PC-9 (cell line): ENCODE measurements at regions not wholly inside any gene's neighbourhood (a gene's known extent, or its start where the extent isn't known, plus 50 kb on each side); places are given as distances from the start of the nearest gene placed in this dataset.
"Not testable (repeated sequence)": the region's sequence is repeated elsewhere in the genome, so short reads cannot be mapped to it uniquely, and the experiment has no call there.

Experiments used
- BruUV-seq: library from RNA; stranded (reverse); fragments of 400-500 nt; replicated peaks from 2 replicates; lab custom pipeline; 2021; lab: Mats Ljungman, UMichigan
- CTCF ChIA-PET: fragments of 300-600 bp; sonication (Branson Sonifier 250); formaldehyde crosslinking; loops from one replicate; lab custom pipeline; 2022; ENCODE audit warnings: antibody characterized with exemption; lab: Charles Lee
- POLR2A ChIA-PET: fragments of 300-600 bp; sonication (Branson Sonifier 250); formaldehyde crosslinking; loops from one replicate; lab custom pipeline; 2022; ENCODE audit warnings: antibody characterized with exemption; ENCODE audit not compliant: unreplicated experiment; lab: Charles Lee
- DNase-seq, 2 experiments: peaks; one replicate each; pipeline versions ENCODE4 v3.0.0 to v3.0.0-alpha.2; 2015 to 2022; ENCODE audit warnings: mixed read lengths in 1 of 2
- H2AFZ ChIP-seq: fragments of 200-600 bp; sonication (generic); 2 replicates; pipeline ENCODE4 v1.8.1; 2017; ENCODE audit warnings: antibody characterized with exemption
- H3F3A ChIP-seq: fragments of 200-600 bp; sonication (generic); 2 replicates; pipeline ENCODE4 v1.8.1; 2017; ENCODE audit warnings: antibody characterized with exemption, mild to moderate bottlenecking, low read depth; ENCODE audit not compliant: insufficient read depth
- H3K27ac ChIP-seq: fragments of 200-600 bp; sonication (generic); 2 replicates; pipeline ENCODE4 v1.6.1; 2016; ENCODE audit warnings: mixed run types
- H3K27me3 ChIP-seq: fragments of 200-600 bp; sonication (generic); 2 replicates; pipeline ENCODE4 v1.6.1; 2016; ENCODE audit warnings: low read depth, mixed run types; ENCODE audit not compliant: insufficient read depth
- H3K36me3 ChIP-seq: fragments of 200-600 bp; sonication (generic); 2 replicates; pipeline ENCODE4 v1.6.1; 2016; ENCODE audit warnings: low read depth, mixed run types
- H3K4me1 ChIP-seq: fragments of 200-600 bp; sonication (generic); replicated peaks from 2 replicates; pipeline ENCODE4 v1.6.1; 2016; ENCODE audit warnings: mixed run types; ENCODE audit not compliant: insufficient read depth
- H3K4me2 ChIP-seq: fragments of 200-600 bp; sonication (generic); 2 replicates; pipeline ENCODE4 v1.6.1; 2017; ENCODE audit warnings: mixed run types
- H3K4me3 ChIP-seq: fragments of 200-600 bp; sonication (generic); 2 replicates; pipeline ENCODE4 v1.6.1; 2016; ENCODE audit warnings: mixed run types
- H3K79me2 ChIP-seq: fragments of 200-600 bp; sonication (generic); 2 replicates; pipeline ENCODE4 v1.6.1; 2017; ENCODE audit warnings: low read depth, mixed run types
- H3K9me2 ChIP-seq: fragments of 200-600 bp; sonication (generic); 2 replicates; pipeline ENCODE4 v1.8.1; 2017; ENCODE audit warnings: mild to moderate bottlenecking; ENCODE audit not compliant: insufficient read depth
- H3K9me3 ChIP-seq: fragments of 200-600 bp; sonication (generic); 2 replicates; pipeline ENCODE4 v1.8.1; 2016; ENCODE audit warnings: low read depth; ENCODE audit not compliant: insufficient read depth
- H4K20me1 ChIP-seq: fragments of 200-600 bp; sonication (generic); 2 replicates; pipeline ENCODE4 v1.8.1; 2017; ENCODE audit not compliant: insufficient read depth
- EZH2 ChIP-seq: fragments of 200-600 bp; sonication (generic); IDR thresholded peaks from 2 replicates; pipeline ENCODE4 v1.8.0; 2017; ENCODE audit warnings: antibody characterized with exemption, low read depth
- intact Hi-C: fragments of 100-400 bp; cut with micrococcal nuclease; formaldehyde crosslinking; loops from one replicate; pipeline ENCODE4 v1.10.0; 2022; ENCODE audit not compliant: unreplicated experiment
- TF ChIP-seq, protein P1 (sequence below): fragments of 200-600 bp; sonication (generic); conservative IDR thresholded peaks from 2 replicates; pipeline ENCODE4 v1.6.1; 2017; ENCODE audit warnings: mixed run types, antibody characterized with exemption, mild to moderate bottlenecking, moderate library complexity

DNA sequence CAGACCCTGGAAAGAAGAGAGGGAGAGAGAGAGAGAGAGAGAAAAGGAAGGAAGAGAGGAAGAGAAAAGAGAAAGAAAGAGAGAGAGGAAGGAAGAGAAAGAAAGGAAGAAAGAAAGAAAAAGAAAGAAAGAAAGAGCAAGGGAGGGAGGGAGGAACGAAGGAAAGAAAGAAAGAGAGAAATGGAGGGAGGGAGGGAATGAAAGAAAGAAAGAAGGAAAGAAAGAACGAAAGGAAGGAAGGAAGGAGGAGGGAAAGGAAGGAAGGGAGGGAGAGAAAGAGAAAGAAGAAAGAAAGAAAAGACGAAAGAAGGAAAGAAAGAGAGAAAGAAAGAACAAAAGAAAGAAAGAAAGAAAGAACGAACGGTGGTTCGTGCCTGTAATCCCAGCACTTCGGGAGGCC, 133.4 kb downstream of the HNRNPD start:
- POLR2A ChIA-PET = no interaction called here
- TF ChIP-seq, protein P1, sequence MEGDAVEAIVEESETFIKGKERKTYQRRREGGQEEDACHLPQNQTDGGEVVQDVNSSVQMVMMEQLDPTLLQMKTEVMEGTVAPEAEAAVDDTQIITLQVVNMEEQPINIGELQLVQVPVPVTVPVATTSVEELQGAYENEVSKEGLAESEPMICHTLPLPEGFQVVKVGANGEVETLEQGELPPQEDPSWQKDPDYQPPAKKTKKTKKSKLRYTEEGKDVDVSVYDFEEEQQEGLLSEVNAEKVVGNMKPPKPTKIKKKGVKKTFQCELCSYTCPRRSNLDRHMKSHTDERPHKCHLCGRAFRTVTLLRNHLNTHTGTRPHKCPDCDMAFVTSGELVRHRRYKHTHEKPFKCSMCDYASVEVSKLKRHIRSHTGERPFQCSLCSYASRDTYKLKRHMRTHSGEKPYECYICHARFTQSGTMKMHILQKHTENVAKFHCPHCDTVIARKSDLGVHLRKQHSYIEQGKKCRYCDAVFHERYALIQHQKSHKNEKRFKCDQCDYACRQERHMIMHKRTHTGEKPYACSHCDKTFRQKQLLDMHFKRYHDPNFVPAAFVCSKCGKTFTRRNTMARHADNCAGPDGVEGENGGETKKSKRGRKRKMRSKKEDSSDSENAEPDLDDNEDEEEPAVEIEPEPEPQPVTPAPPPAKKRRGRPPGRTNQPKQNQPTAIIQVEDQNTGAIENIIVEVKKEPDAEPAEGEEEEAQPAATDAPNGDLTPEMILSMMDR = no peak
- no peak for TF ChIP-seq EZH2
- no peaks in the 10 kb centered on the region for H3K36me3 ChIP-seq
- no peaks in the 10 kb centered on the region for H3K79me2 ChIP-seq
- H3K27me3 ChIP-seq = no peaks in the 10 kb centered on the region
- no peak overlapping the region for H3K27ac ChIP-seq
- CTCF ChIA-PET = no interaction called here
- BruUV-seq = no TSS peak
- H3K4me3 ChIP-seq = no peak overlapping the region
- H3F3A ChIP-seq = no peaks in the 10 kb centered on the region
- no peaks in the 10 kb centered on the region for H3K4me1 ChIP-seq
- no peaks in the 10 kb centered on the region for H4K20me1 ChIP-seq
- H3K9me3 ChIP-seq = no peaks in the 10 kb centered on the region
- intact Hi-C loops = no loop called here
- no peak for DNase-seq
- H3K4me2 ChIP-seq = no peak overlapping the region
- no peak overlapping the region for H2AFZ ChIP-seq
- H3K9me2 ChIP-seq = no peaks in the 10 kb centered on the region

DNA sequence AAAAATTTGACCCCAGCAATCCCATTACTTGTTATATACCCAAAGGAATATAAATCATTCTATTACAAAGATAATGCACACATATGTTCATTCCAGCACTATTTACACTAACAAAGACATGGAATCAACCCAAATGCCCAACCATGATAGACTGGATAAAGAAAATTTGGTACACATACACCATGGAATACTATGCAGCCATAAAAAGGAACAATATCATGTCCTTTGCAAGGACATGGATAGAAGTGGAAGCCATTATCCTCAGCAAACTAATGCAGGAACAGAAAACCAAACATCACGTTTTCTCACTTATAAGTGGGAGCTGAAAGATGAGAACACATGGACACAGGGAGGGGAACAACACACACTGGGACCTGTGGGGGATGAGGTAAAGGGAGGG, 136.6 kb downstream of the HNRNPD start:
- H3K4me1 ChIP-seq, H3K36me3 ChIP-seq, H3K9me3 ChIP-seq, H3K27ac ChIP-seq, BruUV-seq, H3K9me2 ChIP-seq, H3K27me3 ChIP-seq, intact Hi-C loops, CTCF ChIA-PET, H4K20me1 ChIP-seq, H2AFZ ChIP-seq, DNase-seq, H3K79me2 ChIP-seq, H3F3A ChIP-seq, POLR2A ChIA-PET, H3K4me3 ChIP-seq, H3K4me2 ChIP-seq: not testable (repeated sequence)

DNA sequence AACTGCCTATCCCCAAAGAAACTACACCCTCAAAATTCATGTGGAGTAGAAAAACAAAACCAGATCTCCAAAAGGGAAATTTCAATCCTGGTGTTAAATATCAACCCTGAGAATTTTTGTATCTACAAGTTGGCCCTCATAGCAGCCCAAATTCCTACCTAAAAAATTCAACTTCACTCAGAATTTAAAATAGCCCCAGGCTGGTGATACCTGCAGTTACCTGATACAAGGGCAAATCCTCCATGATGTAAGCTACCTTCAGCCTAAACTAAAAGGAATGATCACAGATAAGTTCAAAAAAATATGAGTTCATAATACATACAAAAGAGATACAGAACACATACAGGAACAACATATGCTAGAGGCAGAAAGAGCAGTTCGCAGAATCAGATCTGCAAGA, 138.4 kb downstream of the HNRNPD start:
- Histone ChIP-seq H3K36me3 (no peaks in the 10 kb centered on the region), H2AFZ (no peak overlapping the region), H3K27me3 (no peaks in the 10 kb centered on the region), H3K9me2 (no peaks in the 10 kb centered on the region), H3F3A (no peaks in the 10 kb centered on the region), H3K9me3 (no peaks in the 10 kb centered on the region), H3K79me2 (no peaks in the 10 kb centered on the region), H3K4me1 (no peaks in the 10 kb centered on the region), H3K4me2 (no peak overlapping the region), H3K27ac (no peak overlapping the region), H3K4me3 (no peak overlapping the region), H4K20me1 (no peaks in the 10 kb centered on the region)
- CTCF ChIA-PET = no interaction called here
- no peak for DNase-seq
- no peak for TF ChIP-seq EZH2
- TF ChIP-seq, protein P1 = no peak
- POLR2A ChIA-PET = no interaction called here
- BruUV-seq = no TSS peak
- intact Hi-C loops = no loop called here

DNA sequence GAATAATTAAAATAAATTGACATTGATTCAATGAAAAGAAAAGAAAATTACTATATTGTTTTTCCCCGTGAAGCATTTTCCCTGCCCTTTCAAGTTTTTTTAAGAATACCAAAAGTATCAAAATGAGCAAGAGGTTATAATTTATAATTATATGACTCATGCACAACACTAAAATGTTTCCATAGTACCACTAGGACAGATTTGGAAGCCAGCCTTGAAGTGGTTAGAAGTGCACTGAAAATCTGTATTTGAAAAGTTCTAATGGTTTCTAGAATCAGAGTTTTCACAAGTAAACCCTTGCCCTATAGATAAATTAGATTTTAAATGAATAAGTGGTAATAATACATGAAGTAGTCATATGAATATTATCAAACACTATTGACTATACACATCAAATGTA, 140.9 kb downstream of the HNRNPD start:
- Histone ChIP-seq H3K9me3 (no peaks in the 10 kb centered on the region), H4K20me1 (no peaks in the 10 kb centered on the region), H3K4me3 (no peak overlapping the region), H3K4me2 (no peak overlapping the region), H3K27ac (no peak overlapping the region), H3F3A (no peaks in the 10 kb centered on the region), H3K79me2 (no peaks in the 10 kb centered on the region), H3K36me3 (no peaks in the 10 kb centered on the region), H2AFZ (no peak overlapping the region), H3K9me2 (no peaks in the 10 kb centered on the region), H3K4me1 (no peaks in the 10 kb centered on the region), H3K27me3 (no peaks in the 10 kb centered on the region)
- DNase-seq = no peak
- ChIA-PET CTCF (no interaction called here), POLR2A (no interaction called here)
- intact Hi-C loops = no loop called here
- BruUV-seq = no TSS peak
- TF ChIP-seq EZH2 = no peak
- TF ChIP-seq, protein P1 = no peak
